Testis (tissue), 2 donors: ENCODE measurements at regions not wholly inside any gene's neighbourhood (a gene's known extent, or its start where the extent isn't known, plus 50 kb on each side); places are given as distances from the start of the nearest gene placed in this dataset.

Source experiments
- CTCF ChIP-seq, 3 experiments: fragments of 450-650 bp in 2 of 3; fragments of 200-600 bp in 1 of 3; sonication (generic) in 1 of 3; IDR thresholded peaks; one replicate each; pipeline ENCODE4 v1.5.1; 2016 to 2019; ENCODE audit warnings: antibody characterized with exemption in 3 of 3, mild to moderate bottlenecking in 2 of 3, moderate library complexity in 1 of 3
- POLR2A ChIP-seq: fragments of 450-650 bp; IDR thresholded peaks from one replicate; pipeline ENCODE4 v1.6.1; 2017; ENCODE audit warnings: antibody characterized with exemption, mild to moderate bottlenecking, moderate library complexity

- TF ChIP-seq CTCF (IDR thresholded peaks at IDR 0.05) = no peak
- TF ChIP-seq POLR2A = no peak
These were observed 277.5 kb upstream of the MVB12B start for GRCh38 chr9:126049088-126049487.
